ENCODE measurements at regions not wholly inside any gene's neighbourhood (a gene's known extent, or its start where the extent isn't known, plus 50 kb on each side); places are given as distances from the start of the nearest gene placed in this dataset.

- no peaks in the 10 kb centered on the region for H3K36me3 ChIP-seq
- DNase-seq, result no peak
- intact Hi-C loops (cut with micrococcal nuclease), result no loop called here
- H3K27ac ChIP-seq (replicated peaks), result no peak overlapping the region
- TF ChIP-seq CTCF (IDR thresholded peaks at IDR 0.05; ENCODE audit: borderline replicate concordance), result no peak
- H3K27me3 ChIP-seq (ENCODE audit: low read depth), result no peaks in the 10 kb centered on the region
- no peaks in the 10 kb centered on the region for H3K4me1 ChIP-seq
- H3K9me3 ChIP-seq (replicated peaks), result peaks cover 10% of the 10 kb centered on the region
- H3K4me3 ChIP-seq, result no peak overlapping the region
Observed at GRCh38 chr6:111938710-111939109, 65.5 kb upstream of the FYN start.

GRCh38 chr6:111939902-111940301 lies 66.7 kb upstream of the FYN start:
- intact Hi-C loops (cut with micrococcal nuclease), result no loop called here
- TF ChIP-seq CTCF (IDR thresholded peaks at IDR 0.05; ENCODE audit: borderline replicate concordance), result no peak

GRCh38 chr6:111940801-111941200 lies 67.5 kb upstream of the FYN start:
- H3K9me3 ChIP-seq (replicated peaks), result peaks cover 10% of the 10 kb centered on the region
- H3K27me3 ChIP-seq (ENCODE audit: low read depth), result no peaks in the 10 kb centered on the region
- H3K4me1 ChIP-seq, result no peaks in the 10 kb centered on the region
- intact Hi-C loops (cut with micrococcal nuclease), result no loop called here
- H3K36me3 ChIP-seq, result no peaks in the 10 kb centered on the region
- TF ChIP-seq CTCF (IDR thresholded peaks at IDR 0.05; ENCODE audit: borderline replicate concordance), result no peak
- no peak overlapping the region for H3K27ac ChIP-seq (replicated peaks)
- H3K4me3 ChIP-seq, result no peak overlapping the region
- DNase-seq, result no peak

More at GRCh38 chr6:111939902-111940301, 66.7 kb upstream of the FYN start:
- Histone ChIP-seq H3K9me3 (replicated peaks) (peaks cover 10% of the 10 kb centered on the region), H3K36me3 (no peaks in the 10 kb centered on the region), H3K27ac (replicated peaks) (no peak overlapping the region), H3K4me1 (no peaks in the 10 kb centered on the region), H3K4me3 (no peak overlapping the region), H3K27me3 (ENCODE audit: low read depth) (no peaks in the 10 kb centered on the region)
- DNase-seq, result no peak

- DNase-seq, result no peak
- no peaks in the 10 kb centered on the region for H3K27me3 ChIP-seq (ENCODE audit: low read depth)
- no peak overlapping the region for H3K4me3 ChIP-seq
- H3K27ac ChIP-seq (replicated peaks), result no peak overlapping the region
- peaks cover 10% of the 10 kb centered on the region for H3K9me3 ChIP-seq (replicated peaks)
- H3K4me1 ChIP-seq, result no peaks in the 10 kb centered on the region
- no peak for TF ChIP-seq CTCF (IDR thresholded peaks at IDR 0.05; ENCODE audit: borderline replicate concordance)
- H3K36me3 ChIP-seq, result no peaks in the 10 kb centered on the region
- intact Hi-C loops (cut with micrococcal nuclease), result no loop called here
Observed at GRCh38 chr6:111941686-111942330, 68.6 kb upstream of the FYN start.

GRCh38 chr6:111942561-111942960 lies 69.3 kb upstream of the FYN start:
- DNase-seq, result no peak
- H3K4me3 ChIP-seq, result no peak overlapping the region
- no peak overlapping the region for H3K27ac ChIP-seq (replicated peaks)
- no peaks in the 10 kb centered on the region for H3K36me3 ChIP-seq
- TF ChIP-seq CTCF (IDR thresholded peaks at IDR 0.05; ENCODE audit: borderline replicate concordance), result no peak
- intact Hi-C loops (cut with micrococcal nuclease), result no loop called here
- H3K4me1 ChIP-seq, result no peaks in the 10 kb centered on the region
- H3K27me3 ChIP-seq (ENCODE audit: low read depth), result no peaks in the 10 kb centered on the region
- H3K9me3 ChIP-seq (replicated peaks), result peaks cover 10% of the 10 kb centered on the region
